Activated T-cell treated with anti-CD3 and anti-CD28 coated beads, Interleukin-2, amount 50 U/mL, for 4 hours (primary cell): ENCODE measurements at regions not wholly inside any gene's neighbourhood (a gene's known extent, or its start where the extent isn't known, plus 50 kb on each side); places are given as distances from the start of the nearest gene placed in this dataset.
"Not testable (repeated sequence)": the region's sequence is repeated elsewhere in the genome, so short reads cannot be mapped to it uniquely, and the experiment has no call there.

Source experiments
- ATAC-seq, 2 donors: fragments of 200-7000 bp; cut with Tn5 transposase; one replicate each; pipeline ENCODE4 v1.10.0; 2021
- DNase-seq: peaks from one replicate; pipeline ENCODE4 v3.0.0-alpha.2; 2020
- H3K27me3 Mint-ChIP-seq: one replicate; pipeline ENCODE4 v1.8.0; 2021; ENCODE audit warnings: low read depth, mixed read lengths
- H3K36me3 Mint-ChIP-seq: one replicate; pipeline ENCODE4 v1.8.0; 2022; ENCODE audit warnings: mixed read lengths; ENCODE audit not compliant: insufficient read depth
- H3K4me1 Mint-ChIP-seq: one replicate; pipeline ENCODE4 v1.8.0; 2021; ENCODE audit warnings: low read depth, mixed read lengths
- H3K4me3 Mint-ChIP-seq: one replicate; pipeline ENCODE4 v1.8.0; 2021; ENCODE audit warnings: mild to moderate bottlenecking, moderate library complexity, mixed read lengths
- H3K9me3 Mint-ChIP-seq: one replicate; pipeline ENCODE4 v1.8.0; 2021; ENCODE audit warnings: mixed read lengths

- DNase-seq, H3K4me1 Mint-ChIP-seq, ATAC-seq, H3K9me3 Mint-ChIP-seq, H3K27me3 Mint-ChIP-seq, H3K36me3 Mint-ChIP-seq, H3K4me3 Mint-ChIP-seq: not testable (repeated sequence)
Measured at GRCh38 chrY:18237580-18237979, 212.0 kb downstream of the CDY2A start.

- not testable (repeated sequence) for H3K4me1 Mint-ChIP-seq, H3K4me3 Mint-ChIP-seq, H3K36me3 Mint-ChIP-seq
Measured at GRCh38 chrY:18262562-18262961, 237.0 kb downstream of the CDY2A start.

DNA sequence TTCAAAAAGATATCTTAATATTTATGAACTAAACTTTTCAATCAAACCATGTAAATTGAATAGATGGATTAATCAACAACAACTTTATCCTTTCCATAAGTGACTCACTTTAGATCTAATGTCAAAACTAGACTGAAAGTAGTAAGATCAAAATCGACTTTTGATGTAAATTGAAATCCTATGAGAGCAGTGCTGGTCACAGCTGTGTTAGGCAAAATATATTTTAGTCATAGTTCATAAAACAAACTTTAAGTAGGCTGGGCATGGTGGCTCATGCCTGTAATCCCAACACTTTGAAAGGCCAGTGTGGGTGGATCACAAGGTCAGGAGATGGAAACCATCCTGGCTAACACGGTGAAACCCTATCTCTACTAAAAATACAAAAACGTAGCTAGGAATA is 245.5 kb downstream of the CDY2A start:
- H3K4me3 Mint-ChIP-seq, H3K27me3 Mint-ChIP-seq, H3K4me1 Mint-ChIP-seq, H3K36me3 Mint-ChIP-seq, DNase-seq, ATAC-seq, H3K9me3 Mint-ChIP-seq: not testable (repeated sequence)

More at GRCh38 chrY:18262562-18262961, 237.0 kb downstream of the CDY2A start:
- H3K27me3 Mint-ChIP-seq, ATAC-seq, H3K9me3 Mint-ChIP-seq, DNase-seq: not testable (repeated sequence)

DNA sequence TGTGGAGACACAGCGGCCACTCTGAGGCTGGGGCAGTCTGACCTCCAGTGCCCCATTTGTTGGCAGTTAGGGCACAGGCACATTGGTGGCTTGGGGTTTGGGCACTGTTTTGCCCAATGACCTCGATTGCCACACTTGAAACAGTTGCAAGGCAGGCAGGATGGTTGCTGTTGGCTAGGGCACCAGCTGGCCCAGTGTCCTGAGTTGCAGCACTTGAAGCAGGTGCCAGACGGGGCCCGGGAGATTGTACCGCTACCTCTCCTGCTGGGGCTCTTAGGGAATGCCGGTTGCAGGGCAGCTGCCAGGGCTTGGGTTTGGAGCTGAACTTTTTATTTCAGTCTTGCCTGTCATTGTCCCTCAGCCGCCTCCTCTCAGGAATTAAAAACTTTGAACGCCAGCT is 252.2 kb upstream of the HSFY1 start:
- not testable (repeated sequence) for DNase-seq, H3K4me3 Mint-ChIP-seq, H3K9me3 Mint-ChIP-seq, ATAC-seq, H3K36me3 Mint-ChIP-seq, H3K4me1 Mint-ChIP-seq, H3K27me3 Mint-ChIP-seq

- DNase-seq, H3K36me3 Mint-ChIP-seq, ATAC-seq, H3K9me3 Mint-ChIP-seq, H3K4me1 Mint-ChIP-seq, H3K4me3 Mint-ChIP-seq, H3K27me3 Mint-ChIP-seq: not testable (repeated sequence)
Measured at GRCh38 chrY:18298461-18298860, 248.1 kb upstream of the HSFY1 start.

GRCh38 chrY:18306344-18306743 is 240.2 kb upstream of the HSFY1 start:
- H3K9me3 Mint-ChIP-seq, H3K4me1 Mint-ChIP-seq, ATAC-seq, H3K36me3 Mint-ChIP-seq, H3K4me3 Mint-ChIP-seq, DNase-seq, H3K27me3 Mint-ChIP-seq: not testable (repeated sequence)

DNA sequence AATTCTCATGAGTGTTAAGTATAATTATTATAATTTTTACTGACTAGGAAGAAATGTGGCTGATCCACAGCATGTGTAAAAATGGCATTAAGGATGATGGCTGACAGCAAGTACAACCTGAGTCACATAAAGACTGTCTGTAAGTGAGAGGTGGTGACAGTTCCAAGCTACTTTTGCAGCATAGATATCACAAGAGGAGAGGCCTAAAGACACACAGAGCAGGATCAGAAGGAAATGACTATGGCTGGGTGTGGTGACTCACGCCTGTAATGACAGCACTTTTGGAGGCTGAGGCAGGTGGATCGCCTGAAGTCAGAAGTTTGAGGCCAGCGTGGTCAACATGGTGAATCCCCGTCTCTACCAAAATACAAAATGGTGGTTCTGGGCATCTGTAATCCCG is 234.7 kb upstream of the HSFY1 start:
- H3K4me3 Mint-ChIP-seq, H3K36me3 Mint-ChIP-seq, H3K27me3 Mint-ChIP-seq, H3K4me1 Mint-ChIP-seq, H3K9me3 Mint-ChIP-seq, DNase-seq, ATAC-seq: not testable (repeated sequence)

DNA sequence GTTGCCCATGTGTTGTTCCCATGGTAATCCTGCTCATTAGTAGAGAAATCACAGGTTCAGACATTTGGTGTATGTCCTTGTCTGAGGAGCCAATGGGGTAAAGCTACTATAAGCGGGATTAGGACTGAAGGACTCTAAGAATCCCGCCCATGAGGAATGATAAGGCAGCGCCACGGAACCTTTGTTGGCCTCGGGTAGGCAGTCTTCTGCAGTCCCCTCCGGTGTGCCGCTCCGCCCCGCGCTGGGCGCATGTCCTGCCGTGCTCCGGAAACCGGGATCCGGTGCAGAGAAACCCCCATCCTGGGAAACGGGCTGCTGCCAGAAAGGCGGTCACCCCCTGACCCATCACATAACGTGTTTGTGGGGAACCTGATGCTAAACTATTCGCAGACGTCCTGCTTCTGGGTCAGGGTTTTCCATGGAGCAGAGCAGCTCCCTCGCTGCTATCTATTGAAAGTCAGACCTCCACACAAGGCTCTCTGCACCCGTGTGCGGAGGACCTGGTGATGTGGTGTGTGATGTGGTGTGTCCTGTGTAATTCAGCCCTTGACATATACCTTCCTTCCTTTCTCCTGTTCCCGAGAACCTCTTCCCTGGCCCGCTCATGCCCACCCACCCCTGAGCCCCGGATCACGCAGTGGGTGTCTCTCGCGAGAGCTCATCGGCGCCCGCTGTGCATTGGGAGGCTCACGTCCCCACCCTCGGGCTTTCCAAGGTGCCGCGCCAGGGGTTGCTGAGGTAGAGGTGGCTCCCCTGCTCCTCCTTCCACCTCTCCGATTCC is 220.8 kb upstream of the HSFY1 start:
- ATAC-seq: peak in 1 of 2 donors; percentile 81
- not testable (repeated sequence) for H3K36me3 Mint-ChIP-seq, H3K27me3 Mint-ChIP-seq, H3K4me3 Mint-ChIP-seq, H3K9me3 Mint-ChIP-seq, H3K4me1 Mint-ChIP-seq, DNase-seq

- not testable (repeated sequence) for H3K27me3 Mint-ChIP-seq, DNase-seq, H3K4me1 Mint-ChIP-seq, H3K4me3 Mint-ChIP-seq, H3K36me3 Mint-ChIP-seq, H3K9me3 Mint-ChIP-seq
- peak in 1 of 2 donors; percentile 45 for ATAC-seq
Measured at GRCh38 chrY:18326280-18326875, 220.1 kb upstream of the HSFY1 start.

- not testable (repeated sequence) for H3K4me3 Mint-ChIP-seq, H3K4me1 Mint-ChIP-seq, H3K36me3 Mint-ChIP-seq, H3K27me3 Mint-ChIP-seq, DNase-seq, ATAC-seq, H3K9me3 Mint-ChIP-seq
Measured at GRCh38 chrY:18342496-18342895, 204.0 kb upstream of the HSFY1 start.
